ENCODE measurements at regions not wholly inside any gene's neighbourhood (a gene's known extent, or its start where the extent isn't known, plus 50 kb on each side); places are given as distances from the start of the nearest gene placed in this dataset.

DNA sequence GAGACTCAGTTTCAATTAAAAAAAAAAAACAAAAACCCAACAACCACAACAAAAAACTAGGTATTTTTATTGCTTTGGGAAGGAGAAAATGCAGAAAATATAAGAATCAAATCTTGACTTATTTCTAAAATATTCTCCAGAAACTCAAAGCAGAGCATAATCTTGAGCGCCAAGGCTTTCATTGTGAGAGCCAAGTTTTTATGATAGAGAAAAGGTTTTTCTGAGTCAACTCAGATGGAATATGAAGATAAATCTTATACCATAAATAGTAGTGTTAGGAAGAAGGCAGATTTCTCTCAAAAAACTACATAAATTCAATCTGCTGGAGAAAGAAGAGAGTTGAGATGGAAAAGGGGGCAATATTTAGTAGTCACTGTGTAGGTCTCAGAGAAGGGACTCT lies 121.2 kb upstream of the OSR1 start:
- no peak for DNase-seq

DNA sequence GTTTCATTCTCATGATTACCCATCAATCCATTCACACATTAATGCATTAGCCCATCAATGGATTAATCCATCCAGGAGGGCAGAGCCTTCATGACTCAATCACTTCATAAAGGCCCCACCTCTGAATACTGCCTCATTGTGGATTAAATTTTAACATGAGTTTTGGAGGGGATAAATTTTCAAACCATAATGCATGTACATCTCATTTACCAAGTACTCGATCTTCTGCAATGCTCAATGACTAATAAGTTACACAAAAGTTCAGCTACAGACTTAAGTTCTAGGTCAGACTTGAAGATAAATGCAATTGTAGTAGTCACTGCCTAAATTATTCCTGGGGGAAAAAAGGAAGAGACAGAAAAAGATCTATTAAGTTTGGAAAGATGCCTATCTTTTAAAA lies 120.0 kb upstream of the OSR1 start:
- DNase-seq = no peak

DNA sequence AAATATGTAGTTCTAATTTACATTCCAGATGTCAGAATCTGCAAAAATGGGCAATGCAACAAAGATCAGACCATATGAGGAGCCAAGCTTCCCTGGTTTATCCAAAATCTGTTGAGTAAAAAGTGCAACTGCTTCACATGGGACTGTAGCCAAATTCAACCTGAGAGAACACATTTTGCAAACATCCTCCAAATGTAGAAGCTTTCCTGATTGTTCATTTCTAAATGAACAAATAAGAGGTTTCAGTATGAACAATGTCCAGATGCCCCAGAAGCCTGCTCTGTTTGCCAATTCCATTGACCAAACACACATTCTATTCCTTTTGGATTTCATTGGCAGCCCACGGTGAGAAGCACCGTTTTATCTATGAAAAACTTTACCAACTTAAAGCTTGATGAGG lies 117.9 kb upstream of the OSR1 start:
- no peak for DNase-seq

DNA sequence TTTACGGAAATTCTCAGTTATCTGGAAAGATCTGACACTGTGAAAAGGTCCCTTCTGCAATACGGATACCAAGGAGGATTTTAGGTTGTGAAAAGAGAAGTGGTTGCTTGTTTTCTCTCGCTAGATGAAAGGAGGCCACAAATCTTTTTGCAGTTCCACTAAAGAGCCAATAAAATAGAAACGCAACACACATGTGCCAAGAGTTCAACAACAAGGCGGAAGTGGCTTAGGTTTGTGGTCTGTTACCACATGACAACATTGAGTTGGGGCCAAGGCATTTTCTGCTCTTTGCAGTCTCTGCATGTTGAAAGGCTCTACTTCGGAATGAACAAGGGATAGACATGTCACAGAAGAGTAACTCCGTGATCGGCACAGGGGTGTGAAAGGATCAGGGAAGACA lies 115.7 kb upstream of the OSR1 start:
- DNase-seq = peak; percentile 11 to 23

DNA sequence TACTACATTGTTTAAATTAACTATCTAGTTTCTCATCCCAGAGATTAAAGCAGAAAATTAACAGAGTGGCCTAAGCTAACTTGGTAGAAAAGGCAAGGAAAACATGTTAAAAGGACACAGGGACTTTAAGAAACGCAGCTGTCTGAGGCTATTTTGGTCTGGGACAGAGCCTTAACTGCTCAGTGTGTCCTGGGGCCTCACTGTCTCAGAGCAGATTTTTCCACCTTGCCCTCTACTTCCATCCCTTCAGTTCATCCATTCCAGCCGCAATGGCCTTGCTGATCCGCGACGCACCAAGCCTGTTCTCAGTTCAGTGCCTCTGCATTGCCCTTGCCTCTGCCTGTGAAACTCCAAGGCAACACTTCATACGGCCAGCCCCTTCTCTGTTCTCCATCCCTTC lies 114.9 kb upstream of the OSR1 start:
- no peak for DNase-seq

DNA sequence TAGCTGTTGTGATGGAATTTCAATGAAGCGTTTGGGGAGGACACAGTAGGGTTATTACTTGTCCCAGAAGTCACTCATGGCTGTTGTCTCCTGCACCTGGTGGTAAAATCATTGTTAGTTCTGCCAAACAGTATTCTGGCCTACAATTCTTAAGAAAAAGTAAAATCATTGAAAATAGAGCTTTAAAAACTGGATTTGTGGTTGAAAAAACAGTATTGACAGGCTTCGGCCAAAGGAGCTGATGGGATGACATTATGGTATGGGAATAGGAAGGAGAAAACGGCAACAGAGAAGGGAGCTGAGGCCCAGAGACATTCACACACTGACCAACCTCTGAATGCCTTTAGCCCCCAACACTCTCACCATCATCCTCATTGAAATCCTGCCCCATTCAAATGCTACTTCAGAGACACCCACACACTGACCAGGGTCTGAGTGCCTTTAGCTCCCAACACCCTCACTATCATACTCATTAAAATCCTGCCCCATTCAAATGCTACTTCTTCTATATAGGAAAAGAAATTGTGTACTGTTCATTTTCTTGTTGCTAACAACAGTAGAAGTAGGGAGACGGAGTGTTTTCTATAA lies 114.1 kb upstream of the OSR1 start:
- no peak for DNase-seq

DNA sequence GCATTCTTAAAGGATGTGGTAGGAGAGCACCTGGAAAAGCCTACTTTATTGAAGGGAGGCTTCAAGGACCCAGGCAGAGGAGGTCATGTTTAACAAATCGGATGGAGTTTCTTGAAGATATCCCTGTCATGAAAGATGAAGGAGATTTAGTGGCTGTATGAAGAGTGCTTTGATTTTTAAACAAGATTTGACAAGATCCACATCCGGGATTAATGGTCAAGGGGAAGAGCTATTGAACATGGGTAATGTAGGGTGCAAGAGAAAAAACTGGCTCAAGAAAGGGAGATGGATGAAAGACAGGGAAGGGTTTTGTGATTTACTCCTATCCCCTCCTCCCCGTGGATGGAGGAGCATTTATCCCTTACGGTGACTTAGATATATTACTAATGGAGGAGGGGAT lies 113.1 kb upstream of the OSR1 start:
- no peak for DNase-seq

DNA sequence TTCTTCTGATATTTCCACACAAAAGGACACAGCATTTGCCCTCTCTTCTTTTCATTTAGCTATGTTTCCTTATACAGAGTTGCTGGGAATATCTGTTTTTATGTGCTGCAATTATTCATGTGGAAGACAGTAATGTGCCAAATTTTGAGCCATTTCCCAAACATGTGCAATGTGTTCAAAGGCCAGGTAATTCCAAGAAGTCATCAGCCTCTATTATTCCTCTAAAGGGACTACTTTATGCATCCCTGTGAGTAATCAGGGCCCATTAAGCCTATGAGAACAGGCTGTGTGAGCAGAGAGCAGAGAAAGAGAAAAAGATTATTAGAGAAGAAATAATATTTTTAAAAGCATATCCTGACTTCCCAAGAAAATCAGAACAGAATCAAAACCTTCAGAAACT lies 107.6 kb upstream of the OSR1 start:
- DNase-seq = no peak

DNA sequence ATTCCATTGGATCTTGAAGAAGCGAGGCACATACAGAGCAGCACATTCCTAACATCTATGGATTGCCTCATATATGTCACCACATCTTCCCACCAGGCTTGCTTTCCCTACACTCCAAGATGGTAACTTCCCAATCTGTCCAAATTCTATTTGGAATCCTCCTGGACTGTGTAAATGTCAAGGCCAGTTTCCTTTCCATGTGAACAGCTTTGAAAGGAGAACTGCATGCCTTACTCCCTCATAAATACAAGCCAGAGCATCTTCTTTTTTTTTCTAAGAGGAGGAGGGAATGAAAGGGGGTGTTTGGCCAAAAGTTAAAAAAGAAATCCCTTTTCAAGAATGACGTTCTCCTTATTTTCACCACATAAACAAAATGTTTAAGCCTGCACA lies 103.8 kb upstream of the OSR1 start:
- DNase-seq = no peak

DNA sequence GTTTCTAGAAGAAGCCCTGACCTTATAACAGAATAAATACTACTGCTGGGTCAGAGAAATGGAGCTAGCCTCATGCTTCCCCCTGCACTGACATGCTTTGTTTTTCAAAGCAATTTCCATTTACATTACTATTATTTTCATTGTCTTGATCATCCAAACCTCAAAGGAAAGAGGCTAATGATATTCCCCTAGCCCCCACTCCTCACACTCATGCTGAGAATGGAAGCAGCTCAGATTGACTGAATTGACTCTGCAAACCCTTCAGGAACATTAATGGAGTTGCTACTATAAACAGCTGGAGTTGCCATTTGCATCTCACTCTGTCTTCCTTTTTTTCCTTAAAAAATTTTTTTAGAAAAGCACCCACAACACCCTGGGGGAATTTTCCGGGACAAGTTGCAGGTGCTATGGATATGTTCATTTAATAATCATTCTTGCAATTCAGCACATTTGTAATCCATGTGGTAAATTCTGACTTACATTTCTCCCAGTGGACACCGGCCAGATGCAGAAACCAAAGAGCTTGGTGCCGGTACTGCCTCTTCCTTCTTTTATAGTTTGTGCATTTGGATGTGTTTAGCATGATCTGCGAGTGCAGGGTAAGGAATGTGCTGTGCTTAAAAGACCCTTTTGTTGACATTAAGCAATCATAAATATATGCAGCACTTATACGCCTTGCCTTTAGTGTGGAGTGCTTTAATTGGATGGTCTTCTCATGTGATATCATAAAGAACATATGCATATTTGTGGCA lies 103.3 kb upstream of the OSR1 start:
- no peak for DNase-seq

DNA sequence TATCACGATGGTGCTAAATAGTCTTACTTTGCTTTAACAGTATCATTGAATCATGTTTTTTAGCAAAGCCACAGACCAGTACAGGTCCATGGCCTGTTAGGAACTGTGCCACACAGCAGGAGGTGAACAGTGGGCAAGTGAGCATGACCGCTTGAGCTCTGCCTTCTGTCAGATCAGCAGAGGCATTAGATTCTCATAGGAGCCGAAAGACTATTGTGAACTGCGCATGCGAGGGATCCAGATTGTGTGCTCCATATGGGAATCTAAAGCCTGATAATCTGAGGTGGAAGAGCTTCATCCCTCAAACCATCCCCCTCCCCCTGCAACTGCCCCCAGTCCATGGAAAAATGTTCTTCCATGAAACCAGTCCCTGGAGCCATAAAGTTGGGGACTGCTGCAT lies 102.3 kb upstream of the OSR1 start:
- DNase-seq = no peak

DNA sequence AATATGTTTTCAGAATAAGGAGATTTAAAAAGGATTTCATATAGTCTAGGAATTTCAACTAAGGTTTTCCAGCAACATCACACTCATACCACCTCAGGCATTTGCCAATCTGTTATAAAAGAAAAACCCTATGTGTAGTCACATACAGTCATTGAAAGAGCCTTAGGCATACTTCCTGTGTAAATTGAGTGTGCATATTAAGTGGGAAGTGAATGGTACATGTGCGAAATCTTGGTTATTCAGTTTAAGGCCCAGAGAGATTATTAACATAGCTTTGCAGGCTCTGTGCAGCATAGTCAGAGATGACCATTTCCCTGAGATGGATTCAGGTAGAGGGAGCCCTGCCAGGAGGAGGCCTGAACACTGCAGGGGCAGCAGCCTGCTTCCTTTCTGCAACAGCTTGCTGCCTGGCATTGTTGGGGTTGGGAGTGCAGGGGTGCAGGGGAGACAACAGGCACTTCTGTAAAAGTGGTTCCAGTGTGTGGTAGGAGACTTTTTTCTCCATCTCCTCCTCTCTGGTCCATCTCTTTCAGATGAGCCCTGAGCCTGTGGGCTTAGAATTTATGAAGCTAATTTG lies 100.1 kb upstream of the OSR1 start:
- no peak for DNase-seq

DNA sequence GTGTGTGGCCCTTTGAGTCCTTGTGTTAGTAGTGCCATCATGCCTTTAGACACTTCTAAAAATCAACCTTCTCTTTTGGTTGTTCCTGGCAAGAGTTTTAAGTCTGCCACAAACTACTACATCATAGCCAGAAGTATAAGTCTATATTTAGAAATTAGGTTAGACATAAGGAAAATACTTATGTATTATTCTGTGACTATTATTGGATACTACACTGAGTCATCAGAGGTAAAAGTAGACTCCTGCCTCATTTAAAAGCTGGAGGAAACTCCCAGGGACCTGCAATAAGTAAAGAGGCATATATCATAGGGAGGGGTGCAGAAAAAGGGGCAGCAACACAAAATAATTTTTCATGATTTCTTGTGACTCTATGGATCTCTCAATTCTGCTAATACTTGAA lies 99.4 kb upstream of the OSR1 start:
- DNase-seq = no peak

DNA sequence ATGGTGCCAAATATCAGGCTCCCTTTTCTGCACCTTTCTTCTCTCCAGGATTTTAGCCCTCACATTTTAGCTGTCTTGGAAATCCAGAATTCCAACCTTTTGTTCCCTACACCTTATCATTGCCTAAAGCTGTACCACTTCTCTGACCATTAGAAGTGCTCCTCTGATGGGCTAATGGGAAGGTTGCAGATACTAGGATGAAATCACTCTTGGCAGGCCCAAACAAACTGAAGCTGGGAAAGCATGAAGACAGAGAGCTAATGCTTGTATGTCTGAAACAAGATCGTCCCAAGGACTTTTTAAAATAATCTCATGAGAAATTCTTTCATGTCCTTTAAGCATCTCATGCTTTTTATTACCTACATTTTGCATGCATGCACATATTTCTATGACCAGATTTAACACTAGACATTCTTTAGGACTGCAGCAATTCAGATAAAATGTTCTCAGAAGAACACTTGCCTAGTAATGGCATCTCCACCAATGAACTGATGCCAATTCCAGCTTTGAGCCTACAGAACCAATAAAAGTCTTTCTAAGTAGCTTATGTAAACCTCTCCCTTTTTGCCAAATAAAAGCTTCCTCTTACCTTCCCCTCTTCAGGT lies 98.4 kb upstream of the OSR1 start:
- DNase-seq = no peak

DNA sequence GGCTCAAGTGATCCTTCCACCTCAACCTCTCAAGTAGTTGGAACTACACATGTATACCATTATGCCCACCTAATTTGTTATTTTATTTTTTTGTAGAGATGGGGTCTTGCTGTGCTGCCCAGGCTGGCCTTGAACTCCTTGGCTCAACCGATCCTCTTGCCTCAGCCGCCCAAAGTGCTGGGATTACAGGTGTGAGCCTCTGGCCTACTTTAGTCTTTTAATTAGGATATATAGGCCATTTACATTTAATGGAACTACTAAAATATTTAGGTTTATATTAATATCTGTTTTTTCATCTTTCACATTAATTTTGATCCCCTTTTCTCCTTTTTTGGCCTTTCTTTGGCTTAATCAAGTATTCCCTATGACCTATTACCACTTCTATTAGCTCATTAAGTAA lies 95.7 kb upstream of the OSR1 start:
- DNase-seq = no peak

DNA sequence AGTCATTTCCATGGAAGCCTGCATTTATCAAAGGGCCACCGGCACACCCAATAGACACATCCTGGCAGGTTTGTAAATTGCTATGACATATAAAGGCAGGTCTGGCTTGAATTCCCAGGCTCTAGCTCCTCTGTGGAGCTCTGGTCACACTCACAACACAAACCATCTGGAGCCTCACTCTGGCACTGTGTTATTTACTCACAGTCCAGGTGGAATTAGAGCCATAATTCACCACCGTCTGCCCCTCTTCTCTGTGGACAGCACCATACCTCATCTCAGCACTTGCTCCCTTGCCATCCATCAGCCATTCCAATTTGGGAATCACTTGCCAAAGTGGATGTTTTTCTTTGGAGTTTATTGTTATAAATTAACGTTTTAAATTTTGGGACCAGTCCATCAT lies 84.3 kb upstream of the OSR1 start:
- DNase-seq = no peak

DNA sequence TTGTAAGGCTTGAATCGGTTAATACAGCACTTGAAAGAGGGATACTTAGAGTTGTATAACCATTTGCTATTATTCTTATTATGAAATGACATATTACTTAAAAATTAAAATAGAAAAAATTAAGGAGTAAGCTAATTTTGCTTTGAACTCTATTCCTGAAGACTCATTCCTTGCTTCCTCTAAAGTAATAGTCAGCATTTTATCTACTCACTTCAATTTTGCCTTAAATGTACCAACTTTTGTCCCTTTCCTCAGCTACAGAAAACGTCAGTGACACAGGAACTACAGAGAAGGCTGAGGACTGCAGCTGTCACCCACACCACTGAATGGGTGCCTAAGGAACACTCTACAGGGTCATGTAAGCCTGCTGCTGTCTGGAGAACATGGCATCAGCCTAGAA lies 80.7 kb upstream of the OSR1 start:
- no peak for DNase-seq

DNA sequence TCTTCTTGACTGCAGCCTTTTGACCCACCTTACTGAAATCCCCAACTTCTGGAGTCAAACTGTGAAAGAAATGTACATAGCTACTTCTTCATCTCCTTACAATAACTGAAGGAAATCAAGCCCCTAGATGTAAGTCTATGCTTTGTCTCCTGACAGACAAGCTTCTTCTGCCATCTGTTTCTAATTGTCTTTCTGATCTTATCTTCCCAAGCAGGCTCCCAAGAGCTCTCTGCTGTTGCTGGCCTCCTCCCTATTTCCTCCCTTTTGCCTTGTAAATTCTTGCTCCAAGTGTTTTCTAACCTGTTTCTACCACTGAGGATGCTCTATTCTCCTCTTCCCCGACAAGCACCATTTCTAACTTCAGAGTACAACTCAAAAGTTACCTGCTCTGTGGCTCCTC lies 77.4 kb upstream of the OSR1 start:
- no peak for DNase-seq

DNA sequence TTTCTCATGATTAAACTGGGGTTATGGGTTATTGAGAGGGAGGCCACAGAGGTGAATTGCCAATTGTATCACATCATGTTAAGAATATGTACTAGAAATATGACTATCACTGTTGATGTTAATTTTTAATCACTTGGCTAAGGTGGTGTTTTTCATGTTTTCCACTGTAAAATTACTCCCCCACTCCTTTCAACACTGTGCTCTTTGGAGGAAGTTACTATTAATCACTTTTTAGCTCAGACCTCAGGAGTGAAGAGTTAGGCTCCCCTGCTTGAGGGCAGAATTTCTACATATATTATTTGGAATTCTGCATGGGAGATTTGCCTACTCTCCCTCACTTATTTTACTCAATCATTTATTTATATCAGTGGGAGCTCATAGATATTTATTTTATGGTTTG lies 76.0 kb upstream of the OSR1 start:
- DNase-seq = no peak

DNA sequence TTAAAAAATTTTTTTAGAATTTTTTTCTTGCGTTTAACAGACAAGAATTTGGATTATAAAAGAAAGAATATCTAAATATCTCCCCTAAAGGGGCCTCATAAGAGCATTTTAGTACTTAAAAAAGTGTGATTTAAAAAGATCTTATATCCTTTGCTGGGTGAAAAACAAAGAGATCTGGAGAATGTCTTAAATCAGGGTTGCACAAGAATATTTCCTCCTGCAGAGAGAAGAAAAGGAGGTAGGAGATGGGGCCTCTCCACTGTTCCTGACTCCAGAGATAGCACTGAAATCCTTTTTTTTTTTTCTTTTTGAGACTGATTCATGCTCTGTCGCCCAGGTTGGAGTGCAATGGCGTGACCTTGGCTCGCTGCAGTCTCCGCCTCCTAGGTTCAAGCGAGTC lies 68.5 kb upstream of the OSR1 start:
- DNase-seq = no peak

DNA sequence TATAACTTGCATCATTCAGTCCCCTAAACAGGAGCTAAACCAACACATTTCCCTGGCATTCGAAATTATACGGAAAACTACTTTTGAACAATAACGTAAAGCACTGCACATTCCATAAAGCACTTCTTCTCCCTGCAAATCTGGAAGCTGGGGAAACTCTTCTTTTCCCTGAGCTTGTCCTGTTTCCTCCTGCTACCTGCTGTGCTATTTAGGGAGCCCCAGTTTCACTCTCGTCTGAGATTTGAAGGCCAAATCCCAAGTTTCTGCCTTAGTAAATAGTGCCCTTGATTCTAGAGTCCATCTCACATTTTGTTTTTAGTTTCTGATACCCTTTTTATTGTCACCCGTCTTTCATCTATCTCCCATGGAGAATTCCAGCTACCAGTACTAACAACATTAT lies 67.7 kb upstream of the OSR1 start:
- DNase-seq = no peak

DNA sequence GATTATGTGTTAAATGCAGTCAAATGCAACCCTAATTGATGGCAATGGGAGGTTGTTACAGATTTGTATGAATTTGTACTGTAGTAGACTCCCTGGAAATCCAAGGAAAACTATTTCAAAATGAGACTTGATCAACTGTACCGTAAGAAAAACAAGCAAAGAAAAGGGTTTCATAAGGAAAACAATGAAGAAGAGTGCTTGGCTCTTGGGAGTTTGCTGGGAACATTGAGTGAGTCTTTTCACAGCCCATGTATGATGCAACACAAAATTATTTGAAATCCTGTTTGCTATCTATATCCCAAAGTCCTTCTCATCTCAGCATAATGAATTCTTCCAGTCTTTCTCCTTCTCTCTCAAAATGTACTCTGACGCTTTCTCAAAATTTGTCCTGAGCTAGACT lies 67.0 kb upstream of the OSR1 start:
- DNase-seq = no peak

DNA sequence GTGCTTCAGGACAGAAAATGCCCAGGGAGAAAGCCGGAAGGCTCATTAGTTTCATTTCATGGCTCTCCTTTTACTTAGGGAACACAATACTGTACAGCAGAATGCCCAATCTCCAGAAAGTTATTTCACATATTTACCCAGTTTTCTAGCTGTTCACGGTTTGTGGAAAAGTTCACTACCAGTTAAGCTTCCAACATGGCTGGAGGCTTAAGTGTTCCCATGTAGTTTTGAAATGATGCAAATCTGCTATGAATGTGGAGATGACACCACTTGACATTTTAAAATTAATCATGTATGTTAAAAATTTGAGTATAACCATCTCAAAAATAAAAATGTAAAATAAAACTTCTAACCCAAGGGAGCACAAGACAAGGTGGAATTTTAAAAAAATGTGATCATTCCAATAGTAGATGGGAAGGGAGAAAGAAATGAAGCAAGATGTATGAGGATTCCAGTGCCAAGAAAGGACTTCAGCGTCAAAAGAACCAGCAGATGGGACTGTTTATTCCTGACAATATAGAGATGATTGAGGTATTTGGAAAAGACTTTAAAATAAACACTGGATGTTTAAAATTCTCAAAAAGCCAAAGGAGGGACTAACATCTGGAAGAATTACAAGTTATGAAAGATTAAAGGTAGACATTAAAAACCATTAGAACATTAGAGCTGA lies 60.9 kb upstream of the OSR1 start:
- no peak for DNase-seq

Measured in inflammatory macrophage (primary cell).